Endodermal cell (in vitro differentiated cells): ENCODE measurements at regions not wholly inside any gene's neighbourhood (a gene's known extent, or its start where the extent isn't known, plus 50 kb on each side); places are given as distances from the start of the nearest gene placed in this dataset.
"Not testable (repeated sequence)": the region's sequence is repeated elsewhere in the genome, so short reads cannot be mapped to it uniquely, and the experiment has no call there.

ENCODE experiments used
- DNase-seq: peaks from one replicate; pipeline ENCODE4 v3.0.0-alpha.2; 2017
- H3K27ac ChIP-seq: 2 replicates; pipeline ENCODE4 v1.5.1; 2013; ENCODE audit warnings: mild to moderate bottlenecking, low read depth, low read length, moderate library complexity
- H3K27me3 ChIP-seq: 2 replicates; pipeline ENCODE4 v1.6.1; 2013; ENCODE audit warnings: mild to moderate bottlenecking, low read length, moderate library complexity; ENCODE audit not compliant: insufficient read depth, control insufficient read depth, poor library complexity, severe bottlenecking
- H3K36me3 ChIP-seq: 2 replicates; pipeline ENCODE4 v1.7.0; 2013; ENCODE audit warnings: mild to moderate bottlenecking, low read length, moderate library complexity; ENCODE audit not compliant: control insufficient read depth, insufficient read depth
- H3K4me1 ChIP-seq: one replicate; pipeline ENCODE4 v1.7.0; 2013; ENCODE audit warnings: low read length; ENCODE audit not compliant: control insufficient read depth, insufficient read depth
- H3K4me3 ChIP-seq: 2 replicates; pipeline ENCODE4 v1.5.1; 2013; ENCODE audit warnings: mild to moderate bottlenecking, low read length, moderate library complexity
- H3K9ac ChIP-seq: 2 replicates; pipeline ENCODE4 v1.6.1; 2013; ENCODE audit warnings: mild to moderate bottlenecking, low read length, moderate library complexity; ENCODE audit not compliant: poor library complexity, severe bottlenecking; ENCODE audit errors: extremely low read depth
- H3K9me3 ChIP-seq: 2 replicates; pipeline ENCODE4 v1.6.1; 2013; ENCODE audit warnings: mild to moderate bottlenecking, low read length, moderate library complexity; ENCODE audit not compliant: control insufficient read depth
- H3K27ac Mint-ChIP-seq: 2 replicates; pipeline ENCODE4 v1.8.0; 2020; ENCODE audit warnings: mixed read lengths
- H3K27me3 Mint-ChIP-seq: 2 replicates; pipeline ENCODE4 v1.8.0; 2021; ENCODE audit warnings: mild to moderate bottlenecking, mixed read lengths; ENCODE audit not compliant: insufficient read depth
- H3K36me3 Mint-ChIP-seq: 2 replicates; pipeline ENCODE4 v1.8.0; 2020; ENCODE audit warnings: low read depth, mixed read lengths
- H3K4me1 Mint-ChIP-seq: 2 replicates; pipeline ENCODE4 v1.8.0; 2020; ENCODE audit warnings: mixed read lengths
- H3K4me3 Mint-ChIP-seq: 2 replicates; pipeline ENCODE4 v1.8.0; 2020; ENCODE audit warnings: mild to moderate bottlenecking, moderate library complexity, mixed read lengths
- H3K9me3 Mint-ChIP-seq: 2 replicates; pipeline ENCODE4 v1.8.0; 2020; ENCODE audit warnings: mild to moderate bottlenecking, mixed read lengths
- CTCF ChIP-seq: fragments of 200-600 bp; sonication (generic); conservative IDR thresholded peaks from 2 replicates; pipeline ENCODE4 v1.5.0; 2021; ENCODE audit warnings: antibody characterized with exemption, mild to moderate bottlenecking
- WGBS, 2 experiments: methylation state at CpG; one replicate each; pipeline versions ENCODE4 v1.1.5 to v1.1.7; 2013; ENCODE audit warnings: missing lambda C conversion rate in 2 of 2, mixed read lengths in 1 of 2; ENCODE audit not compliant: insufficient coverage in 1 of 2, insufficient read length in 1 of 2; 5-methylcytosine and 5-hydroxymethylcytosine counted together

- H3K4me3 ChIP-seq = no peak overlapping the region
- DNase-seq = no peak
- peaks cover 56% of the 10 kb centered on the region for H3K27me3 Mint-ChIP-seq
- no peak overlapping the region for H3K27ac ChIP-seq
- H3K27ac Mint-ChIP-seq = no peak overlapping the region
- TF ChIP-seq CTCF = no peak
- H3K4me3 Mint-ChIP-seq = no peak overlapping the region
- no peaks in the 10 kb centered on the region for H3K36me3 ChIP-seq
- peaks cover 62% of the 10 kb centered on the region for H3K27me3 ChIP-seq
- H3K9me3 Mint-ChIP-seq = no peaks in the 10 kb centered on the region
- WGBS, 2 experiments = 90 to 98% methylated on average over 7 of the region's 7 CpGs
- no peaks in the 10 kb centered on the region for H3K36me3 Mint-ChIP-seq
- peaks cover 9% of the 10 kb centered on the region for H3K4me1 Mint-ChIP-seq
- H3K4me1 ChIP-seq = no peaks in the 10 kb centered on the region
- H3K9ac ChIP-seq = no peak overlapping the region
- H3K9me3 ChIP-seq = no peaks in the 10 kb centered on the region
Measured at GRCh38 chr2:222760301-222760897, 88.9 kb downstream of the MOGAT1 start.

GRCh38 chr2:222761888-222762287 lies 90.4 kb downstream of the MOGAT1 start:
- Mint-ChIP-seq H3K27me3 (peaks cover 56% of the 10 kb centered on the region), H3K4me3 (no peak overlapping the region), H3K27ac (no peak overlapping the region), H3K4me1 (peaks cover 7% of the 10 kb centered on the region), H3K9me3 (no peaks in the 10 kb centered on the region), H3K36me3 (no peaks in the 10 kb centered on the region)
- Histone ChIP-seq H3K4me1 (no peaks in the 10 kb centered on the region), H3K36me3 (no peaks in the 10 kb centered on the region), H3K4me3 (no peak overlapping the region), H3K27me3 (peaks cover 62% of the 10 kb centered on the region), H3K9ac (no peak overlapping the region), H3K9me3 (no peaks in the 10 kb centered on the region), H3K27ac (no peak overlapping the region)
- no peak for DNase-seq
- 90 to 95% methylated on average over 2 to 3 of the region's 3 CpGs for WGBS, 2 experiments
- no peak for TF ChIP-seq CTCF

- H3K9me3 ChIP-seq = no peaks in the 10 kb centered on the region
- no peaks in the 10 kb centered on the region for H3K4me1 ChIP-seq
- H3K27me3 ChIP-seq = peaks cover 61% of the 10 kb centered on the region
- no peak overlapping the region for H3K27ac ChIP-seq
- H3K4me3 ChIP-seq = no peak overlapping the region
- H3K27me3 Mint-ChIP-seq = peaks cover 54% of the 10 kb centered on the region
- 74% methylated on average over 2 of the region's 2 CpGs; no CpG with 5 or more reads in 1 of the 2 experiments for WGBS, 2 experiments
- no peak for DNase-seq
- H3K27ac Mint-ChIP-seq = no peak overlapping the region
- H3K4me1 Mint-ChIP-seq = peaks cover 7% of the 10 kb centered on the region
- H3K9ac ChIP-seq = no peak overlapping the region
- no peaks in the 10 kb centered on the region for H3K36me3 ChIP-seq
- TF ChIP-seq CTCF = no peak
- H3K9me3 Mint-ChIP-seq = no peaks in the 10 kb centered on the region
- no peak overlapping the region for H3K4me3 Mint-ChIP-seq
- H3K36me3 Mint-ChIP-seq = no peaks in the 10 kb centered on the region
Measured at GRCh38 chr2:222762342-222762741, 90.9 kb downstream of the MOGAT1 start.

DNA sequence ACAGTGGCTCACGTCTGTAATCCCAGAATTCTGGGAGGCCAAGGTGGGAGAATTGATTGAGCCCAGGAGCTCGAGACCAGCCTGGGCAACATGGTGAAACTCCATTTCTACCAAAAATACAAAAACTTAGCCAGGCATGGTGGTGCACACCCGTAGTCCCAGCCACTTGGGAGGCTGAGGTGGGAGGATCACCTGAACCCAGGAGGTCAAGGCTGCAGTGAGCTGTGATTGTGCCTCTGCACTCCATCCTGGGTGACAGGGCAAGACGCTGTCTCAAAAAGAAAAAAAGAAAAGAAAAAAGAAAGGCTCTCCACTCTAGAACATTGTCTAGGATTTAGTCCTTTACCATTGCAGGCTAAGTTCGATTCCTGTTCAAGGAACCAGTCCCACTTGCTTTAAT lies 94.4 kb downstream of the MOGAT1 start:
- WGBS, 2 experiments = 93% methylated on average over 4 to 5 of the region's 5 CpGs
- not testable (repeated sequence) for H3K4me3 ChIP-seq, H3K36me3 ChIP-seq, H3K27ac Mint-ChIP-seq, H3K9me3 ChIP-seq, H3K27ac ChIP-seq, H3K4me1 ChIP-seq, H3K9me3 Mint-ChIP-seq, H3K9ac ChIP-seq, H3K4me3 Mint-ChIP-seq, H3K4me1 Mint-ChIP-seq, H3K36me3 Mint-ChIP-seq, DNase-seq
- peaks cover 48% of the 10 kb centered on the region for H3K27me3 ChIP-seq
- H3K27me3 Mint-ChIP-seq = peaks cover 52% of the 10 kb centered on the region

DNA sequence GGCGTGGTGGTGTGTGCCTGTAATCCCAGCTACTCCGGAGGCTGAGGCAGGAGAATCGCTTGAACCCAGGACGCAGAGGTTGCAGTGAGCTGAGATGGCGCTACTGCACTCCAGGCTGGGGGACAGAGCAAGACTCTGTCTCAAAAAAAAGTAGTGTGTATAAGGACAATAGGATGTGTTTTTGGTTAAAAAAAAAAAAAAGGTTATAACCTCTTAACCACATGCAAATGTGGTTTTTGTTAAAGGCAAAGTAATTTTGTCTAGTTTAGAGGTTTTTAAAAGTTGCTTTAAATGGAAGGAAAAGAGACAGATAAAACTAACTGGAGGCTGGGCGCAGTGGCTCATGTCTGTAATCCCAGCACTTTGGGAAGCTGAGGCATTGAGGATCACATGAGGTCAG lies 92.8 kb upstream of the ACSL3 start:
- WGBS, 2 experiments = 90 to 100% methylated on average over 4 to 6 of the region's 6 CpGs
- not testable (repeated sequence) for H3K4me3 ChIP-seq, H3K9ac ChIP-seq, H3K9me3 ChIP-seq, H3K4me1 ChIP-seq, H3K36me3 ChIP-seq, H3K4me3 Mint-ChIP-seq, H3K9me3 Mint-ChIP-seq, H3K27ac ChIP-seq, H3K36me3 Mint-ChIP-seq, H3K4me1 Mint-ChIP-seq, H3K27ac Mint-ChIP-seq, DNase-seq
- peaks cover 36% of the 10 kb centered on the region for H3K27me3 ChIP-seq
- peaks cover 52% of the 10 kb centered on the region for H3K27me3 Mint-ChIP-seq
